ENCODE measurements at regions not wholly inside any gene's neighbourhood (a gene's known extent, or its start where the extent isn't known, plus 50 kb on each side); places are given as distances from the start of the nearest gene placed in this dataset.

GRCh38 chr6:43895656-43896328 lies 125.8 kb downstream of the VEGFA start:
- TF ChIP-seq TAF1 (IDR thresholded peaks at IDR 0.05; ENCODE audit: borderline replicate concordance, insufficient read depth, low read length) (no peak), POLR2AphosphoS5 (IDR thresholded peaks at IDR 0.05; ENCODE audit: low read depth, low read length) (no peak), SIN3A (IDR thresholded peaks at IDR 0.05; ENCODE audit: borderline replicate concordance, insufficient read depth, low read length) (no peak)

Data from PFSK-1 (cell line).